Activated T-helper 17 cell treated with anti-CD3 and anti-CD28 coated beads, Interleukin-2, amount 50 U/mL, for 72 hours (primary cell): ENCODE measurements at regions not wholly inside any gene's neighbourhood (a gene's known extent, or its start where the extent isn't known, plus 50 kb on each side); places are given as distances from the start of the nearest gene placed in this dataset.

Experiments used
- ATAC-seq: fragments of 150-1000 bp; cut with Tn5 transposase; replicated peaks from 2 replicates; pipeline ENCODE4 v1.10.0; 2021; ENCODE audit warnings: mild to moderate bottlenecking, moderate library complexity
- H3K27ac Mint-ChIP-seq: one replicate; pipeline ENCODE4 v1.8.0; 2022; ENCODE audit warnings: mixed read lengths
- H3K27me3 Mint-ChIP-seq: one replicate; pipeline ENCODE4 v1.8.0; 2022; ENCODE audit warnings: mixed read lengths
- H3K36me3 Mint-ChIP-seq: one replicate; pipeline ENCODE4 v1.8.0; 2022; ENCODE audit warnings: low read depth, mild to moderate bottlenecking, mixed read lengths
- H3K4me1 Mint-ChIP-seq: one replicate; pipeline ENCODE4 v1.8.0; 2022; ENCODE audit warnings: mixed read lengths
- H3K4me3 Mint-ChIP-seq: one replicate; pipeline ENCODE4 v1.8.0; 2022; ENCODE audit warnings: mild to moderate bottlenecking, mixed read lengths
- H3K9me3 Mint-ChIP-seq: one replicate; pipeline ENCODE4 v1.8.0; 2022; ENCODE audit warnings: mixed read lengths

- Mint-ChIP-seq H3K27me3 (peaks cover 19% of the 10 kb centered on the region), H3K4me1 (no peaks in the 10 kb centered on the region), H3K9me3 (no peaks in the 10 kb centered on the region), H3K36me3 (no peaks in the 10 kb centered on the region), H3K4me3 (no peak overlapping the region), H3K27ac (no peak overlapping the region)
- ATAC-seq: no peak
Measured at GRCh38 chr15:100763835-100764750, 115.5 kb upstream of the ALDH1A3 start.

GRCh38 chr15:100764778-100765466, 114.7 kb upstream of the ALDH1A3 start:
- ATAC-seq: no peak
- no peaks in the 10 kb centered on the region for H3K4me1 Mint-ChIP-seq
- H3K27me3 Mint-ChIP-seq: peaks cover 11% of the 10 kb centered on the region
- no peak overlapping the region for H3K4me3 Mint-ChIP-seq
- H3K36me3 Mint-ChIP-seq: no peaks in the 10 kb centered on the region
- no peak overlapping the region for H3K27ac Mint-ChIP-seq
- no peaks in the 10 kb centered on the region for H3K9me3 Mint-ChIP-seq

- Mint-ChIP-seq H3K4me1 (no peaks in the 10 kb centered on the region), H3K36me3 (no peaks in the 10 kb centered on the region)
Measured at GRCh38 chr15:100765467-100766241, 114.0 kb upstream of the ALDH1A3 start.

GRCh38 chr15:100766243-100767000, 113.2 kb upstream of the ALDH1A3 start:
- no peak for ATAC-seq
- no peaks in the 10 kb centered on the region for H3K4me1 Mint-ChIP-seq
- peaks cover 8% of the 10 kb centered on the region for H3K27me3 Mint-ChIP-seq
- H3K36me3 Mint-ChIP-seq: no peaks in the 10 kb centered on the region
- H3K4me3 Mint-ChIP-seq: no peak overlapping the region
- no peak overlapping the region for H3K27ac Mint-ChIP-seq
- H3K9me3 Mint-ChIP-seq: no peaks in the 10 kb centered on the region

More at GRCh38 chr15:100765467-100766241, 114.0 kb upstream of the ALDH1A3 start:
- Mint-ChIP-seq H3K4me3 (no peak overlapping the region), H3K27ac (no peak overlapping the region), H3K27me3 (peaks cover 11% of the 10 kb centered on the region), H3K9me3 (no peaks in the 10 kb centered on the region)
- no peak for ATAC-seq

GRCh38 chr15:100767001-100767825, 112.4 kb upstream of the ALDH1A3 start:
- no peak overlapping the region for H3K4me3 Mint-ChIP-seq
- no peaks in the 10 kb centered on the region for H3K4me1 Mint-ChIP-seq
- no peak overlapping the region for H3K27ac Mint-ChIP-seq
- peaks cover 4% of the 10 kb centered on the region for H3K27me3 Mint-ChIP-seq
- no peaks in the 10 kb centered on the region for H3K36me3 Mint-ChIP-seq
- ATAC-seq: no peak
- no peaks in the 10 kb centered on the region for H3K9me3 Mint-ChIP-seq

- ATAC-seq: no peak
- Mint-ChIP-seq H3K27me3 (peaks cover 3% of the 10 kb centered on the region), H3K4me3 (no peak overlapping the region), H3K4me1 (no peaks in the 10 kb centered on the region), H3K36me3 (no peaks in the 10 kb centered on the region), H3K9me3 (no peaks in the 10 kb centered on the region), H3K27ac (no peak overlapping the region)
Measured at GRCh38 chr15:100768501-100768931, 111.1 kb upstream of the ALDH1A3 start.

- Mint-ChIP-seq H3K4me3 (no peak overlapping the region), H3K27me3 (peaks cover 3% of the 10 kb centered on the region), H3K9me3 (no peaks in the 10 kb centered on the region), H3K36me3 (no peaks in the 10 kb centered on the region), H3K4me1 (no peaks in the 10 kb centered on the region), H3K27ac (no peak overlapping the region)
- ATAC-seq: no peak
Measured at GRCh38 chr15:100769043-100769974, 110.3 kb upstream of the ALDH1A3 start.

- H3K27me3 Mint-ChIP-seq: peaks cover under 1% of the 10 kb centered on the region
Measured at GRCh38 chr15:100769975-100770340, 109.7 kb upstream of the ALDH1A3 start.

GRCh38 chr15:100770661-100771584, 108.7 kb upstream of the ALDH1A3 start:
- H3K4me1 Mint-ChIP-seq: no peaks in the 10 kb centered on the region
- H3K27ac Mint-ChIP-seq: no peak overlapping the region
- no peak overlapping the region for H3K4me3 Mint-ChIP-seq
- no peaks in the 10 kb centered on the region for H3K9me3 Mint-ChIP-seq
- no peak for ATAC-seq
- no peaks in the 10 kb centered on the region for H3K27me3 Mint-ChIP-seq
- no peaks in the 10 kb centered on the region for H3K36me3 Mint-ChIP-seq

More at GRCh38 chr15:100769975-100770340, 109.7 kb upstream of the ALDH1A3 start:
- Mint-ChIP-seq H3K9me3 (no peaks in the 10 kb centered on the region), H3K4me1 (no peaks in the 10 kb centered on the region), H3K4me3 (no peak overlapping the region), H3K36me3 (no peaks in the 10 kb centered on the region), H3K27ac (no peak overlapping the region)
- ATAC-seq: no peak

GRCh38 chr15:100771746-100772145, 107.9 kb upstream of the ALDH1A3 start:
- Mint-ChIP-seq H3K4me1 (no peaks in the 10 kb centered on the region), H3K27me3 (no peaks in the 10 kb centered on the region), H3K4me3 (no peak overlapping the region), H3K36me3 (no peaks in the 10 kb centered on the region), H3K9me3 (no peaks in the 10 kb centered on the region), H3K27ac (no peak overlapping the region)
- no peak for ATAC-seq

GRCh38 chr15:100772478-100772877, 107.2 kb upstream of the ALDH1A3 start:
- no peaks in the 10 kb centered on the region for H3K36me3 Mint-ChIP-seq
- H3K4me1 Mint-ChIP-seq: no peaks in the 10 kb centered on the region
- H3K27ac Mint-ChIP-seq: no peak overlapping the region
- no peak for ATAC-seq
- H3K27me3 Mint-ChIP-seq: no peaks in the 10 kb centered on the region
- H3K4me3 Mint-ChIP-seq: no peak overlapping the region
- H3K9me3 Mint-ChIP-seq: no peaks in the 10 kb centered on the region
